Ovary (tissue), 3 donors: ENCODE measurements at regions not wholly inside any gene's neighbourhood (a gene's known extent, or its start where the extent isn't known, plus 50 kb on each side); places are given as distances from the start of the nearest gene placed in this dataset.

Source experiments
- EP300 ChIP-seq: sonication (generic); formaldehyde crosslinking; IDR thresholded peaks from one replicate; pipeline ENCODE4 v1.6.1; 2017; ENCODE audit warnings: antibody characterized with exemption
- POLR2A ChIP-seq: fragments of 450-650 bp; IDR thresholded peaks from one replicate; pipeline ENCODE4 v1.6.1; 2017; ENCODE audit warnings: antibody characterized with exemption, mild to moderate bottlenecking, moderate library complexity
- TF ChIP-seq, protein P1 (sequence below), 3 donors: fragments of 450-650 bp in 2 of 3; fragments of 200-600 bp in 1 of 3; IDR thresholded peaks; one replicate each; pipeline versions ENCODE4 v1.5.1 to v1.8.0; 2016 to 2022; ENCODE audit warnings: antibody characterized with exemption in 3 of 3, mild to moderate bottlenecking in 1 of 3
- donor health status: DM: no; HTN: no; CAD: no.

- TF ChIP-seq, protein P1, sequence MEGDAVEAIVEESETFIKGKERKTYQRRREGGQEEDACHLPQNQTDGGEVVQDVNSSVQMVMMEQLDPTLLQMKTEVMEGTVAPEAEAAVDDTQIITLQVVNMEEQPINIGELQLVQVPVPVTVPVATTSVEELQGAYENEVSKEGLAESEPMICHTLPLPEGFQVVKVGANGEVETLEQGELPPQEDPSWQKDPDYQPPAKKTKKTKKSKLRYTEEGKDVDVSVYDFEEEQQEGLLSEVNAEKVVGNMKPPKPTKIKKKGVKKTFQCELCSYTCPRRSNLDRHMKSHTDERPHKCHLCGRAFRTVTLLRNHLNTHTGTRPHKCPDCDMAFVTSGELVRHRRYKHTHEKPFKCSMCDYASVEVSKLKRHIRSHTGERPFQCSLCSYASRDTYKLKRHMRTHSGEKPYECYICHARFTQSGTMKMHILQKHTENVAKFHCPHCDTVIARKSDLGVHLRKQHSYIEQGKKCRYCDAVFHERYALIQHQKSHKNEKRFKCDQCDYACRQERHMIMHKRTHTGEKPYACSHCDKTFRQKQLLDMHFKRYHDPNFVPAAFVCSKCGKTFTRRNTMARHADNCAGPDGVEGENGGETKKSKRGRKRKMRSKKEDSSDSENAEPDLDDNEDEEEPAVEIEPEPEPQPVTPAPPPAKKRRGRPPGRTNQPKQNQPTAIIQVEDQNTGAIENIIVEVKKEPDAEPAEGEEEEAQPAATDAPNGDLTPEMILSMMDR (IDR thresholded peaks at IDR 0.05): no peak
- TF ChIP-seq POLR2A: no peak
- no peak for TF ChIP-seq EP300
Observed at GRCh38 chr6:140160909-140161308, 786.5 kb upstream of the CITED2 start.
